WTC11 (cell line): ENCODE measurements at regions not wholly inside any gene's neighbourhood (a gene's known extent, or its start where the extent isn't known, plus 50 kb on each side); places are given as distances from the start of the nearest gene placed in this dataset.
A peak's percentile ranks its signal among the peaks of the same experiment; 100 is the strongest.

Experiments used
- ATAC-seq: fragments of 200-7000 bp; cut with Tn5 transposase; 2 replicates; pipeline ENCODE4 v1.10.0; 2021; ENCODE audit warnings: mild to moderate bottlenecking, moderate library complexity
- CTCF ChIA-PET: fragments of 300-600 bp; sonication (Branson Sonifier 250); formaldehyde crosslinking; loops from one replicate; lab custom pipeline; 2021; ENCODE audit warnings: antibody characterized with exemption; lab: Charles Lee
- POLR2A ChIA-PET: fragments of 350-600 bp; sonication (Branson Sonifier 250); formaldehyde crosslinking; loops from one replicate; lab custom pipeline; 2021; ENCODE audit warnings: antibody characterized with exemption; lab: Charles Lee
- DNase-seq: peaks from one replicate; pipeline ENCODE4 v3.0.0; 2021; ENCODE audit warnings: low spot score
- H3K27ac Mint-ChIP-seq: 2 replicates; pipeline ENCODE4 v1.8.0; 2021; ENCODE audit warnings: mixed read lengths
- H3K27me3 Mint-ChIP-seq: 2 replicates; pipeline ENCODE4 v1.8.0; 2021; ENCODE audit warnings: low read depth, mild to moderate bottlenecking, moderate library complexity, mixed read lengths
- H3K36me3 Mint-ChIP-seq: 2 replicates; pipeline ENCODE4 v1.8.0; 2021; ENCODE audit warnings: mixed read lengths
- H3K4me1 Mint-ChIP-seq: 2 replicates; pipeline ENCODE4 v1.8.0; 2022; ENCODE audit warnings: mixed read lengths
- H3K4me3 Mint-ChIP-seq: 2 replicates; pipeline ENCODE4 v1.8.0; 2021; ENCODE audit warnings: mild to moderate bottlenecking, moderate library complexity, mixed read lengths
- H3K9me3 Mint-ChIP-seq: 2 replicates; pipeline ENCODE4 v1.8.0; 2021; ENCODE audit warnings: mixed read lengths
- AFF4 ChIP-seq: sonication (generic); formaldehyde crosslinking; IDR thresholded peaks from 2 replicates; pipeline ENCODE4 v1.8.1; 2023; ENCODE audit warnings: mild to moderate bottlenecking, missing genetic modification reagents, borderline replicate concordance
- HMGA2 ChIP-seq: fragments of 250-450 bp; sonication (Bioruptor Pico); IDR thresholded peaks from 2 replicates; pipeline ENCODE4 v1.4.0; 2021; ENCODE audit warnings: mild to moderate bottlenecking, moderate library complexity
- NR2C2 ChIP-seq: sonication (generic); formaldehyde crosslinking; IDR thresholded peaks from 2 replicates; pipeline ENCODE4 v1.8.0; 2022; ENCODE audit warnings: mild to moderate bottlenecking, missing genetic modification reagents
- SP1 ChIP-seq: sonication (generic); formaldehyde crosslinking; conservative IDR thresholded peaks from 2 replicates; pipeline ENCODE4 v1.8.1; 2022; ENCODE audit warnings: missing genetic modification reagents
- TCF7 ChIP-seq: sonication (generic); formaldehyde crosslinking; IDR thresholded peaks from 2 replicates; pipeline ENCODE4 v1.8.0; 2022; ENCODE audit warnings: mild to moderate bottlenecking, low read depth, missing genetic modification reagents, moderate library complexity
- TEAD4 ChIP-seq: sonication (generic); formaldehyde crosslinking; IDR thresholded peaks from 2 replicates; pipeline ENCODE4 v1.8.0; 2022; ENCODE audit warnings: mild to moderate bottlenecking, missing genetic modification reagents
- ZMAT4 ChIP-seq: fragments of 250-450 bp; sonication (Bioruptor Pico); IDR thresholded peaks from 2 replicates; pipeline ENCODE4 v1.9.0; 2021; ENCODE audit warnings: mild to moderate bottlenecking
- ZNF232 ChIP-seq: sonication (generic); formaldehyde crosslinking; IDR thresholded peaks from 2 replicates; pipeline ENCODE4 v1.8.0; 2022; ENCODE audit warnings: mild to moderate bottlenecking, missing genetic modification reagents
- ZNF396 ChIP-seq: fragments of 250-450 bp; sonication (Bioruptor Pico); IDR thresholded peaks from 2 replicates; pipeline ENCODE4 v1.8.0; 2021; ENCODE audit warnings: mild to moderate bottlenecking, moderate library complexity, borderline replicate concordance
- TF ChIP-seq, protein P1 (sequence below): sonication (generic); formaldehyde crosslinking; IDR thresholded peaks from 2 replicates; pipeline ENCODE4 v1.8.1; 2022; ENCODE audit warnings: mild to moderate bottlenecking, missing genetic modification reagents, moderate library complexity, borderline replicate concordance
- TF ChIP-seq, protein P2 (sequence below): sonication (generic); formaldehyde crosslinking; conservative IDR thresholded peaks from 2 replicates; pipeline ENCODE4 v1.8.1; 2022; ENCODE audit warnings: mild to moderate bottlenecking, missing genetic modification reagents
- TF ChIP-seq, protein P3 (sequence below): fragments of 250-450 bp; sonication (Bioruptor Pico); IDR thresholded peaks from 2 replicates; pipeline ENCODE4 v1.8.0; 2021; ENCODE audit warnings: mild to moderate bottlenecking
- TF ChIP-seq, protein P4 (sequence below): sonication (generic); formaldehyde crosslinking; IDR thresholded peaks from 2 replicates; pipeline ENCODE4 v1.8.0; 2023; ENCODE audit warnings: missing genetic modification reagents, mild to moderate bottlenecking, borderline replicate concordance
- TF ChIP-seq, protein P5 (sequence below): sonication (generic); formaldehyde crosslinking; IDR thresholded peaks from 2 replicates; pipeline ENCODE4 v1.8.1; 2022; ENCODE audit warnings: mild to moderate bottlenecking, moderate library complexity, missing genetic modification reagents
- TF ChIP-seq, protein P6 (sequence below): sonication (generic); formaldehyde crosslinking; IDR thresholded peaks from 2 replicates; pipeline ENCODE4 v1.8.0; 2022; ENCODE audit warnings: missing genetic modification reagents
- TF ChIP-seq, protein P7 (sequence below): sonication (generic); formaldehyde crosslinking; IDR thresholded peaks from 2 replicates; pipeline ENCODE4 v1.8.1; 2022; ENCODE audit warnings: missing genetic modification reagents, borderline replicate concordance

GRCh38 chrX:113297437-113297836 lies 456.8 kb upstream of the AMOT start:
- Mint-ChIP-seq H3K36me3 (peaks cover 16% of the 10 kb centered on the region), H3K4me3 (no peak overlapping the region), H3K9me3 (peaks cover 8% of the 10 kb centered on the region), H3K27me3 (no peaks in the 10 kb centered on the region), H3K4me1 (peaks cover 13% of the 10 kb centered on the region), H3K27ac (no peak overlapping the region)
- ChIA-PET POLR2A (no interaction called here), CTCF (no interaction called here)
- DNase-seq, result no peak
- no peak for TF ChIP-seq ZMAT4
- TF ChIP-seq, protein P1, sequence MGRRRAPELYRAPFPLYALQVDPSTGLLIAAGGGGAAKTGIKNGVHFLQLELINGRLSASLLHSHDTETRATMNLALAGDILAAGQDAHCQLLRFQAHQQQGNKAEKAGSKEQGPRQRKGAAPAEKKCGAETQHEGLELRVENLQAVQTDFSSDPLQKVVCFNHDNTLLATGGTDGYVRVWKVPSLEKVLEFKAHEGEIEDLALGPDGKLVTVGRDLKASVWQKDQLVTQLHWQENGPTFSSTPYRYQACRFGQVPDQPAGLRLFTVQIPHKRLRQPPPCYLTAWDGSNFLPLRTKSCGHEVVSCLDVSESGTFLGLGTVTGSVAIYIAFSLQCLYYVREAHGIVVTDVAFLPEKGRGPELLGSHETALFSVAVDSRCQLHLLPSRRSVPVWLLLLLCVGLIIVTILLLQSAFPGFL (CRISPR knock-in tag), result no peak
- TF ChIP-seq, protein P2, sequence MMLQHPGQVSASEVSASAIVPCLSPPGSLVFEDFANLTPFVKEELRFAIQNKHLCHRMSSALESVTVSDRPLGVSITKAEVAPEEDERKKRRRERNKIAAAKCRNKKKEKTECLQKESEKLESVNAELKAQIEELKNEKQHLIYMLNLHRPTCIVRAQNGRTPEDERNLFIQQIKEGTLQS, result no peak
- TF ChIP-seq, protein P3, sequence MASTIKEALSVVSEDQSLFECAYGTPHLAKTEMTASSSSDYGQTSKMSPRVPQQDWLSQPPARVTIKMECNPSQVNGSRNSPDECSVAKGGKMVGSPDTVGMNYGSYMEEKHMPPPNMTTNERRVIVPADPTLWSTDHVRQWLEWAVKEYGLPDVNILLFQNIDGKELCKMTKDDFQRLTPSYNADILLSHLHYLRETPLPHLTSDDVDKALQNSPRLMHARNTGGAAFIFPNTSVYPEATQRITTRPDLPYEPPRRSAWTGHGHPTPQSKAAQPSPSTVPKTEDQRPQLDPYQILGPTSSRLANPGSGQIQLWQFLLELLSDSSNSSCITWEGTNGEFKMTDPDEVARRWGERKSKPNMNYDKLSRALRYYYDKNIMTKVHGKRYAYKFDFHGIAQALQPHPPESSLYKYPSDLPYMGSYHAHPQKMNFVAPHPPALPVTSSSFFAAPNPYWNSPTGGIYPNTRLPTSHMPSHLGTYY, result no peak
- TF ChIP-seq, protein P4, sequence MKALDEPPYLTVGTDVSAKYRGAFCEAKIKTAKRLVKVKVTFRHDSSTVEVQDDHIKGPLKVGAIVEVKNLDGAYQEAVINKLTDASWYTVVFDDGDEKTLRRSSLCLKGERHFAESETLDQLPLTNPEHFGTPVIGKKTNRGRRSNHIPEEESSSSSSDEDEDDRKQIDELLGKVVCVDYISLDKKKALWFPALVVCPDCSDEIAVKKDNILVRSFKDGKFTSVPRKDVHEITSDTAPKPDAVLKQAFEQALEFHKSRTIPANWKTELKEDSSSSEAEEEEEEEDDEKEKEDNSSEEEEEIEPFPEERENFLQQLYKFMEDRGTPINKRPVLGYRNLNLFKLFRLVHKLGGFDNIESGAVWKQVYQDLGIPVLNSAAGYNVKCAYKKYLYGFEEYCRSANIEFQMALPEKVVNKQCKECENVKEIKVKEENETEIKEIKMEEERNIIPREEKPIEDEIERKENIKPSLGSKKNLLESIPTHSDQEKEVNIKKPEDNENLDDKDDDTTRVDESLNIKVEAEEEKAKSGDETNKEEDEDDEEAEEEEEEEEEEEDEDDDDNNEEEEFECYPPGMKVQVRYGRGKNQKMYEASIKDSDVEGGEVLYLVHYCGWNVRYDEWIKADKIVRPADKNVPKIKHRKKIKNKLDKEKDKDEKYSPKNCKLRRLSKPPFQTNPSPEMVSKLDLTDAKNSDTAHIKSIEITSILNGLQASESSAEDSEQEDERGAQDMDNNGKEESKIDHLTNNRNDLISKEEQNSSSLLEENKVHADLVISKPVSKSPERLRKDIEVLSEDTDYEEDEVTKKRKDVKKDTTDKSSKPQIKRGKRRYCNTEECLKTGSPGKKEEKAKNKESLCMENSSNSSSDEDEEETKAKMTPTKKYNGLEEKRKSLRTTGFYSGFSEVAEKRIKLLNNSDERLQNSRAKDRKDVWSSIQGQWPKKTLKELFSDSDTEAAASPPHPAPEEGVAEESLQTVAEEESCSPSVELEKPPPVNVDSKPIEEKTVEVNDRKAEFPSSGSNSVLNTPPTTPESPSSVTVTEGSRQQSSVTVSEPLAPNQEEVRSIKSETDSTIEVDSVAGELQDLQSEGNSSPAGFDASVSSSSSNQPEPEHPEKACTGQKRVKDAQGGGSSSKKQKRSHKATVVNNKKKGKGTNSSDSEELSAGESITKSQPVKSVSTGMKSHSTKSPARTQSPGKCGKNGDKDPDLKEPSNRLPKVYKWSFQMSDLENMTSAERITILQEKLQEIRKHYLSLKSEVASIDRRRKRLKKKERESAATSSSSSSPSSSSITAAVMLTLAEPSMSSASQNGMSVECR (CRISPR knock-in tag), result no peak
- TF ChIP-seq SP1, result no peak
- TF ChIP-seq ZNF396, result no peak
- no peak for ATAC-seq

DNA sequence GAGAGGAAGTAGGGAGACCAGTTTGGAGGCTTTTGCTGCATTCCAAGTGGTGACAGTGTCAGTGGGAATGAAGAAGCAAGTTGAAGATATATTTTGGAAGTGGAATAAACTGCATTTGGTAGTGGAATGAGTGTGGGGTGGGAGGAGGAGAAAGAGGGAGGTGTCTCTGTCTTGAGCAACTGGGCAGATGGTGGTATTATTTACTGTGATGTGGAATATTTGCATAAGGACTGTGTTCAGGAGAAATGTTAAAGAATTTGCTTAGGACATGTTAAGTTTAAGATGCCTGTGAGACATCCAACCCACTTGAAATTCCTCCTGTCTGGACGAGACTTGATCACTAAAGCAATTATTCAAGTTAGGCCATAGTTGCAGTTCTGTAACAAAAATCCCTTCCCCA lies 448.9 kb upstream of the AMOT start:
- Mint-ChIP-seq H3K27me3 (no peaks in the 10 kb centered on the region), H3K36me3 (no peaks in the 10 kb centered on the region), H3K4me1 (peaks cover 9% of the 10 kb centered on the region), H3K4me3 (no peak overlapping the region), H3K27ac (0 out of 2 replicates have a peak overlapping the region, but pooled peaks have one; percentile 68), H3K9me3 (no peaks in the 10 kb centered on the region; the same call in 1 of the 2 replicates)
- ChIA-PET CTCF (no interaction called here), POLR2A (no interaction called here)
- DNase-seq, result no peak
- ATAC-seq, result no peak
- TF ChIP-seq ZNF396, result no peak
- TF ChIP-seq, protein P5, sequence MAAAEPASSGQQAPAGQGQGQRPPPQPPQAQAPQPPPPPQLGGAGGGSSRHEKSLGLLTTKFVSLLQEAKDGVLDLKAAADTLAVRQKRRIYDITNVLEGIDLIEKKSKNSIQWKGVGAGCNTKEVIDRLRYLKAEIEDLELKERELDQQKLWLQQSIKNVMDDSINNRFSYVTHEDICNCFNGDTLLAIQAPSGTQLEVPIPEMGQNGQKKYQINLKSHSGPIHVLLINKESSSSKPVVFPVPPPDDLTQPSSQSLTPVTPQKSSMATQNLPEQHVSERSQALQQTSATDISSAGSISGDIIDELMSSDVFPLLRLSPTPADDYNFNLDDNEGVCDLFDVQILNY, result no peak
- TF ChIP-seq HMGA2 (CRISPR knock-in tag), result no peak
- TF ChIP-seq AFF4 (CRISPR knock-in tag), result no peak
- TF ChIP-seq ZNF232 (CRISPR knock-in tag), result no peak
- TF ChIP-seq TEAD4 (CRISPR knock-in tag), result no peak
- no peak for TF ChIP-seq TCF7 (CRISPR knock-in tag)
- no peak for TF ChIP-seq NR2C2 (CRISPR knock-in tag)
- TF ChIP-seq, protein P6, sequence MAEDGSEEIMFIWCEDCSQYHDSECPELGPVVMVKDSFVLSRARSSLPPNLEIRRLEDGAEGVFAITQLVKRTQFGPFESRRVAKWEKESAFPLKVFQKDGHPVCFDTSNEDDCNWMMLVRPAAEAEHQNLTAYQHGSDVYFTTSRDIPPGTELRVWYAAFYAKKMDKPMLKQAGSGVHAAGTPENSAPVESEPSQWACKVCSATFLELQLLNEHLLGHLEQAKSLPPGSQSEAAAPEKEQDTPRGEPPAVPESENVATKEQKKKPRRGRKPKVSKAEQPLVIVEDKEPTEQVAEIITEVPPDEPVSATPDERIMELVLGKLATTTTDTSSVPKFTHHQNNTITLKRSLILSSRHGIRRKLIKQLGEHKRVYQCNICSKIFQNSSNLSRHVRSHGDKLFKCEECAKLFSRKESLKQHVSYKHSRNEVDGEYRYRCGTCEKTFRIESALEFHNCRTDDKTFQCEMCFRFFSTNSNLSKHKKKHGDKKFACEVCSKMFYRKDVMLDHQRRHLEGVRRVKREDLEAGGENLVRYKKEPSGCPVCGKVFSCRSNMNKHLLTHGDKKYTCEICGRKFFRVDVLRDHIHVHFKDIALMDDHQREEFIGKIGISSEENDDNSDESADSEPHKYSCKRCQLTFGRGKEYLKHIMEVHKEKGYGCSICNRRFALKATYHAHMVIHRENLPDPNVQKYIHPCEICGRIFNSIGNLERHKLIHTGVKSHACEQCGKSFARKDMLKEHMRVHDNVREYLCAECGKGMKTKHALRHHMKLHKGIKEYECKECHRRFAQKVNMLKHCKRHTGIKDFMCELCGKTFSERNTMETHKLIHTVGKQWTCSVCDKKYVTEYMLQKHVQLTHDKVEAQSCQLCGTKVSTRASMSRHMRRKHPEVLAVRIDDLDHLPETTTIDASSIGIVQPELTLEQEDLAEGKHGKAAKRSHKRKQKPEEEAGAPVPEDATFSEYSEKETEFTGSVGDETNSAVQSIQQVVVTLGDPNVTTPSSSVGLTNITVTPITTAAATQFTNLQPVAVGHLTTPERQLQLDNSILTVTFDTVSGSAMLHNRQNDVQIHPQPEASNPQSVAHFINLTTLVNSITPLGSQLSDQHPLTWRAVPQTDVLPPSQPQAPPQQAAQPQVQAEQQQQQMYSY (CRISPR knock-in tag), result no peak
- TF ChIP-seq, protein P7, sequence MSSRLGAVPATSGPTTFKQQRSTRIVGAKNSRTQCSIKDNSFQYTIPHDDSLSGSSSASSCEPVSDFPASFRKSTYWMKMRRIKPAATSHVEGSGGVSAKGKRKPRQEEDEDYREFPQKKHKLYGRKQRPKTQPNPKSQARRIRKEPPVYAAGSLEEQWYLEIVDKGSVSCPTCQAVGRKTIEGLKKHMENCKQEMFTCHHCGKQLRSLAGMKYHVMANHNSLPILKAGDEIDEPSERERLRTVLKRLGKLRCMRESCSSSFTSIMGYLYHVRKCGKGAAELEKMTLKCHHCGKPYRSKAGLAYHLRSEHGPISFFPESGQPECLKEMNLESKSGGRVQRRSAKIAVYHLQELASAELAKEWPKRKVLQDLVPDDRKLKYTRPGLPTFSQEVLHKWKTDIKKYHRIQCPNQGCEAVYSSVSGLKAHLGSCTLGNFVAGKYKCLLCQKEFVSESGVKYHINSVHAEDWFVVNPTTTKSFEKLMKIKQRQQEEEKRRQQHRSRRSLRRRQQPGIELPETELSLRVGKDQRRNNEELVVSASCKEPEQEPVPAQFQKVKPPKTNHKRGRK (CRISPR knock-in tag), result no peak
